Caco-2 (cell line): ENCODE measurements at regions not wholly inside any gene's neighbourhood (a gene's known extent, or its start where the extent isn't known, plus 50 kb on each side); places are given as distances from the start of the nearest gene placed in this dataset.

Experiments used
- BruUV-seq: library from RNA; stranded (reverse); fragments of 400-500 nt; replicated peaks from 2 replicates; lab custom pipeline; 2021; lab: Mats Ljungman, UMichigan
- CTCF ChIA-PET: fragments of 300-600 bp; sonication (Branson Sonifier 250); formaldehyde crosslinking; loops from one replicate; lab custom pipeline; 2022; ENCODE audit warnings: antibody characterized with exemption; lab: Charles Lee
- POLR2A ChIA-PET: fragments of 300-600 bp; sonication (Branson Sonifier 250); formaldehyde crosslinking; loops from one replicate; lab custom pipeline; 2022; ENCODE audit warnings: antibody characterized with exemption; lab: Charles Lee
- DNase-seq, 2 experiments: peaks; one replicate each; pipeline versions ENCODE4 v3.0.0 to v3.0.0-alpha.2; 2020 to 2022
- H3K27me3 ChIP-seq: replicated peaks from 2 replicates; pipeline ENCODE4 v1.6.0; 2011; ENCODE audit warnings: low read length; ENCODE audit not compliant: control insufficient read depth, insufficient read depth
- H3K36me3 ChIP-seq: 2 replicates; pipeline ENCODE4 v1.5.1; 2011; ENCODE audit warnings: low read length; ENCODE audit not compliant: control insufficient read depth, insufficient read depth
- H3K4me1 ChIP-seq: fragments of 250-450 bp; sonication (Bioruptor Pico); 2 replicates; pipeline ENCODE4 v1.5.1; 2020; ENCODE audit warnings: mild to moderate bottlenecking
- H3K4me3 ChIP-seq: 2 replicates; pipeline ENCODE4 v1.5.1; 2011; ENCODE audit warnings: low read depth, mild to moderate bottlenecking, control low read depth, low read length
- H3K9me3 ChIP-seq: fragments of 250-450 bp; sonication (Bioruptor Pico); 2 replicates; pipeline ENCODE4 v1.5.1; 2020; ENCODE audit warnings: mild to moderate bottlenecking, moderate library complexity
- H3K27ac Mint-ChIP-seq: one replicate; pipeline ENCODE4 v1.8.0; 2022; ENCODE audit warnings: mixed read lengths; ENCODE audit not compliant: unreplicated experiment
- H3K27me3 Mint-ChIP-seq: one replicate; pipeline ENCODE4 v1.8.0; 2022; ENCODE audit warnings: mixed read lengths; ENCODE audit not compliant: insufficient read depth, unreplicated experiment
- H3K36me3 Mint-ChIP-seq: one replicate; pipeline ENCODE4 v1.8.0; 2022; ENCODE audit warnings: mild to moderate bottlenecking, mixed read lengths; ENCODE audit not compliant: insufficient read depth, unreplicated experiment
- H3K4me1 Mint-ChIP-seq: one replicate; pipeline ENCODE4 v1.8.0; 2022; ENCODE audit warnings: low read depth, mixed read lengths; ENCODE audit not compliant: unreplicated experiment
- H3K4me3 Mint-ChIP-seq: one replicate; pipeline ENCODE4 v1.8.0; 2022; ENCODE audit warnings: mild to moderate bottlenecking, moderate library complexity, mixed read lengths; ENCODE audit not compliant: unreplicated experiment
- H3K9me3 Mint-ChIP-seq: one replicate; pipeline ENCODE4 v1.8.0; 2022; ENCODE audit warnings: mixed read lengths; ENCODE audit not compliant: unreplicated experiment
- intact Hi-C: fragments of 100-400 bp; cut with micrococcal nuclease; formaldehyde crosslinking; loops from one replicate; pipeline ENCODE4 v1.10.0; 2022; ENCODE audit not compliant: unreplicated experiment
- TF ChIP-seq, protein P1 (sequence below), 2 experiments: fragments of 200-600 bp in 1 of 2; IDR thresholded peaks; 1 replicate in 1 of 2; 2 replicates in 1 of 2; pipeline versions ENCODE4 v1.5.1 to v1.8.0; 2011 to 2022; ENCODE audit warnings: antibody characterized with exemption in 1 of 2, control low read depth in 1 of 2, inconsistent platforms in 1 of 2, low read depth in 1 of 2, low read length in 1 of 2, mild to moderate bottlenecking in 1 of 2, moderate library complexity in 1 of 2; ENCODE audit not compliant: insufficient read depth in 1 of 2, severe bottlenecking in 1 of 2, unreplicated experiment in 1 of 2

DNA sequence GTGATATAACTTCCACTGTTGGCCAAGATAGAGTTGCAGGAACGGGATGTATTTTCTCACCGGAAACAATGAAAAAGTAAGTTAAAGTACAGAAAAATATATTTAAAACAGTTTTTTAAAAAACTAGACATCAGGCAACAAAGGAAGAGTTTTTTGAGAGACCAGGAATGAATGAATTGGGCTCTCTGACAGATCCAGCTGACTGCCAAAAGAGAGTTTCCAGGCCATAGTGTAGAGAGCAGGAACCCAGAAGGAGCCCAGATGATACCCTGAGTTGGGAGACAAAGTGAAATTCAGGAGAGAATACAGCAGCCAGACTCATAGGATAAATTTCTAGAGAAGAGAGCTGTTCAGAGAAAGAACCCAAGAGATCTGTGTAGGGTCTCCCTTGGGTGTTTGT is 362.6 kb upstream of the SMIM21 start:
- ChIA-PET POLR2A (no interaction called here), CTCF (no interaction called here)
- intact Hi-C loops = no loop called here
- H3K4me1 ChIP-seq = no peaks in the 10 kb centered on the region
- TF ChIP-seq, protein P1, sequence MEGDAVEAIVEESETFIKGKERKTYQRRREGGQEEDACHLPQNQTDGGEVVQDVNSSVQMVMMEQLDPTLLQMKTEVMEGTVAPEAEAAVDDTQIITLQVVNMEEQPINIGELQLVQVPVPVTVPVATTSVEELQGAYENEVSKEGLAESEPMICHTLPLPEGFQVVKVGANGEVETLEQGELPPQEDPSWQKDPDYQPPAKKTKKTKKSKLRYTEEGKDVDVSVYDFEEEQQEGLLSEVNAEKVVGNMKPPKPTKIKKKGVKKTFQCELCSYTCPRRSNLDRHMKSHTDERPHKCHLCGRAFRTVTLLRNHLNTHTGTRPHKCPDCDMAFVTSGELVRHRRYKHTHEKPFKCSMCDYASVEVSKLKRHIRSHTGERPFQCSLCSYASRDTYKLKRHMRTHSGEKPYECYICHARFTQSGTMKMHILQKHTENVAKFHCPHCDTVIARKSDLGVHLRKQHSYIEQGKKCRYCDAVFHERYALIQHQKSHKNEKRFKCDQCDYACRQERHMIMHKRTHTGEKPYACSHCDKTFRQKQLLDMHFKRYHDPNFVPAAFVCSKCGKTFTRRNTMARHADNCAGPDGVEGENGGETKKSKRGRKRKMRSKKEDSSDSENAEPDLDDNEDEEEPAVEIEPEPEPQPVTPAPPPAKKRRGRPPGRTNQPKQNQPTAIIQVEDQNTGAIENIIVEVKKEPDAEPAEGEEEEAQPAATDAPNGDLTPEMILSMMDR (IDR thresholded peaks at IDR 0.05; ENCODE audit: insufficient read depth in 1 of 2, low read depth in 1 of 2, low read length in 1 of 2, severe bottlenecking in 1 of 2, unreplicated experiment in 1 of 2) = no peak
- Mint-ChIP-seq H3K4me1 (no peaks in the 10 kb centered on the region), H3K4me3 (no peak overlapping the region), H3K27ac (no peak overlapping the region), H3K27me3 (no peaks in the 10 kb centered on the region), H3K9me3 (peaks cover 8% of the 10 kb centered on the region), H3K36me3 (no peaks in the 10 kb centered on the region)
- no peak for DNase-seq
- H3K9me3 ChIP-seq = no peaks in the 10 kb centered on the region
- H3K36me3 ChIP-seq = no peaks in the 10 kb centered on the region
- no peak overlapping the region for H3K4me3 ChIP-seq
- BruUV-seq = no TSS peak
- no peaks in the 10 kb centered on the region for H3K27me3 ChIP-seq

GRCh38 chr18:75785834-75786233 is 358.3 kb upstream of the SMIM21 start:
- Mint-ChIP-seq H3K27me3 (no peaks in the 10 kb centered on the region), H3K4me3 (no peak overlapping the region), H3K4me1 (no peaks in the 10 kb centered on the region), H3K36me3 (no peaks in the 10 kb centered on the region), H3K27ac (no peak overlapping the region), H3K9me3 (no peaks in the 10 kb centered on the region)
- Histone ChIP-seq H3K4me3 (no peak overlapping the region), H3K4me1 (no peaks in the 10 kb centered on the region), H3K27me3 (no peaks in the 10 kb centered on the region), H3K36me3 (no peaks in the 10 kb centered on the region), H3K9me3 (no peaks in the 10 kb centered on the region)
- ChIA-PET POLR2A (no interaction called here), CTCF (no interaction called here)
- BruUV-seq = no TSS peak
- TF ChIP-seq, protein P1 (IDR thresholded peaks at IDR 0.05; ENCODE audit: insufficient read depth in 1 of 2, low read depth in 1 of 2, low read length in 1 of 2, severe bottlenecking in 1 of 2, unreplicated experiment in 1 of 2) = no peak
- intact Hi-C loops = no loop called here
- no peak for DNase-seq

- POLR2A ChIA-PET = no interaction called here
- no peak overlapping the region for H3K27ac Mint-ChIP-seq
- Histone ChIP-seq H3K36me3 (no peaks in the 10 kb centered on the region), H3K4me3 (no peak overlapping the region), H3K9me3 (no peaks in the 10 kb centered on the region), H3K4me1 (no peaks in the 10 kb centered on the region), H3K27me3 (no peaks in the 10 kb centered on the region)
- no TSS peak for BruUV-seq
- CTCF ChIA-PET = no interaction called here
- no peaks in the 10 kb centered on the region for H3K36me3 Mint-ChIP-seq
- H3K9me3 Mint-ChIP-seq = no peaks in the 10 kb centered on the region
- intact Hi-C loops = no loop called here
- TF ChIP-seq, protein P1 (IDR thresholded peaks at IDR 0.05; ENCODE audit: insufficient read depth in 1 of 2, low read depth in 1 of 2, low read length in 1 of 2, severe bottlenecking in 1 of 2, unreplicated experiment in 1 of 2) = no peak
- no peaks in the 10 kb centered on the region for H3K4me1 Mint-ChIP-seq
- no peak for DNase-seq
- H3K27me3 Mint-ChIP-seq = peaks cover 3% of the 10 kb centered on the region
- no peak overlapping the region for H3K4me3 Mint-ChIP-seq
Measured at GRCh38 chr18:75785206-75785605, 357.7 kb upstream of the SMIM21 start.
